ENCODE measurements at regions not wholly inside any gene's neighbourhood (a gene's known extent, or its start where the extent isn't known, plus 50 kb on each side); places are given as distances from the start of the nearest gene placed in this dataset.

DNA sequence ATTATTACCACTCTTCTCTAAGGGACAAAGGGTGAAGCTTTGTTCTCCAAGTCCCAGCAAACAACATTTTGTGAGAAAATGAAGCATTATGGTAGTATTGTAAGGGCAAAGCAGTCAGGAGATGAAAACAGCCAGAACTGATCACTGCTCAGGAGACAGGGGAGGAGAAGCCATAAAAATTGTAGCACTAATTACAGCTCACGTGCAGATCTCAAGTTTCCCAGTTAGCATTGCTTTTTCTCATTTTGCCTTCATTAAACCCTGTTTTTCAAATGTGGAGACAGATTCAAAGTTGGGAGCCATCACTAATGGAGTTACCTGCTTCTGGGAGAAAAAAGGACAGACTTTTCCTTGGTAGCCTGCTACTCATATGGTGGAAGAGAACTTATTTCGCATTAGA is 210.9 kb upstream of the PDE10A start:
- DNase-seq (ENCODE audit: low read depth), result no peak

DNA sequence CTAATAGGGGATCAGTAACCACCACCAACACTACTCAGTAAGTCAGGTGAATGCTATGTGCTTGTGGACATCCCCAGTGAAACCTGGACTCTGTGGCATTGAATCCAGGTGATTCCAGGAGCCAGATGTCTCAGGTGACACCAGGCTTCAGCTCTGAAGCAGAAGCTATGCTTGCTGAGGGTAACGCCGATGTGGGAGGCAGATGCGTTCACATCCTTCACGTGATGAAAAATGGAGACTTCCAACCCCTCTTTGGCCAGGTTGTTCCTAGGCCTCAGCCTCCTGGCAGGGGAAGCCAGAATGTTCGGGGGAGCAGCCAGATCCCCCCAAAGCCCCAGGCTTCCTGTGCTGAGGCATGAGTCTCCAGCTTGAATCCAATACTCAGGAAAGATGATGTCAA is 209.8 kb upstream of the PDE10A start:
- no peak for DNase-seq (ENCODE audit: low read depth)

DNA sequence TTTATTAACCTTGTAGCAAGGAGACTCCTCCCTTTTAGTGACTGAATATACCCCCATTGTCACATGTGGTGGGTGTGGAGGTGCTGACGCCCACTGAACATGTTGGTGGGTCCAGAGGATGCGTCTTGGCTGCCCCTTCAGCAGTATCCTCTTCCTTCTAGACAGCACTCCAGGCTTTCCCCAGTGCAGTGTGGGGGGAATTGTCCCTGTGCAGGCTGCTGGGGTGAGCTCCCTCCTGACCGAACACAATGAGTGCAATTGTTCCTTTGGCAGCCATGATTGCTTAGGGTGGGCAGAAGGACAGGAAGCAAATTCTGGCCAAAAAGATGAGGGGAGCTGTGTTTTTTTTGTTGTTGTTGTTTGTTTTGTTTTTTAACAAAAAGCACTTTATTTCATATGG is 209.3 kb upstream of the PDE10A start:
- no peak for DNase-seq (ENCODE audit: low read depth)

DNA sequence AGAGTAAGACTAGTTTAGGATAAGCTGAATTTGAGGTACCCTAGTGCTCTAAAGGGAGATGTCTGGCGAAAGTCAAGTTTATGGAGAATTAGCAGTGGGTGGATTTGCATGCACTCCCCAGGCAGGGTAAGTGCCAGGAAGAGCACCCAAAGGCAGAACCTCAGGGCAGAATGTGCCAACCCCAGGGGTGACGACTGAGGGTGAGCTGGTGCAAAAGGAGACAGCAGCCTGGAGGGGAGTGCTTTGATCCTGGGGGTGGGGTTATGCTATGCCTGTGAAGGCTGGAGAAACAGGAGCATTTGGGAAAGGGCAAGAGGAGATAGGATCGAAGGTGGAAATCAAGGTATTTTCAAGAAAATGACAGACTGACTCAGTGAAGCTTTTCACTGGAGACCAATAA is 208.5 kb upstream of the PDE10A start:
- no peak for DNase-seq (ENCODE audit: low read depth)

DNA sequence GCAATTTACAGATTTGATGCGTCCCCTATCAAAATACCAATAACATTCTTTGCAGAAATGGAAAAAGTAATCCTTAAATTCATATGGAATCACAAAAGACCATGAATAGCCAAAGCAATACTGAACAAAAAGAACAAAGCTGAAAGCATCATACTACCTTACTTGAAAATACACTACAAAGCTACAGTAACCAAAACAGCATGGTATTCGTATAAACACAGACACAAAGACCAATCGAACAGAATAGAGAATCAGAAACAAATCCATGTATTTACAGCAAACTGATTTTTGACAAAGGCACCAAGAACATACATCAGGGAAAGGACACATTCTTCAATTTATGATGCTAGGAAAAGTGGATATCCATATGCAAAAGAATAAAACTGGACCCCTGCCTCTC is 206.5 kb upstream of the PDE10A start:
- DNase-seq (ENCODE audit: low read depth), result no peak

DNA sequence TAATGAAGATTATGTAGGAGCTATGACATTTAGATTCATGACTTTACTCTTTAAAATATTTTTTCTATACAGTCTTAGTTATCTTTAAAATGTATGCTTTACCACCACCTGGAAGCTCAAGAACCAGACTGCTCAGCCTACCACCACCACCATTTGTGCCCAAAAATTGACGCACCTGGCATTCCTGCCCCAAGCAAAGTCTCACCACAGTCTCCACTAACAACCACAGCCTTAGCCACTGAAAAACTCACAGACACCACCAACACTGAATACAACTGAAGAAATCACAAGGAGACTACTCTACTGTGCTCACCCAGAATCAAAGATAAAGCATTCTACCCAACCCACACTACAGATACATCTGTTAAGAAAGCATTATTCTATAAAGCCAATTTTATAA is 201.9 kb upstream of the PDE10A start:
- DNase-seq (ENCODE audit: low read depth), result no peak

DNA sequence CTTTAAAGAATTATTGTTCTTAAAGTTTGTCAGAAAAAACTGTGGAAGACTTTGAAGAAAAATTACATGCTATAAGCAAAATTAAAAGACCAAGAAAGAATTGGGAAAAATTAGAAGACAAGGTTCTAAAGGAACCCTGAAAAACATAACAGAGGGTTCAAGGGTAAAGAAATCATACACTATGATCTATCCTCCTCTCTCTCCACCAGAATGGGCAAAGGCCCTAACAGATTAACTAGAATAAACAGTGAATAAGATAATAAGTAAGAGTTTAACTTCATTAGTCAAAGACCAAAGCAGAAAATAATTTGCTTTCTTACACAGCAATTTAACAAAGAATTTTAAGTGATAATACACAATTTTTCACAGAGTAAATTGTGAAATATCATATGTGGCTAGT is 201.2 kb upstream of the PDE10A start:
- DNase-seq (ENCODE audit: low read depth), result no peak

DNA sequence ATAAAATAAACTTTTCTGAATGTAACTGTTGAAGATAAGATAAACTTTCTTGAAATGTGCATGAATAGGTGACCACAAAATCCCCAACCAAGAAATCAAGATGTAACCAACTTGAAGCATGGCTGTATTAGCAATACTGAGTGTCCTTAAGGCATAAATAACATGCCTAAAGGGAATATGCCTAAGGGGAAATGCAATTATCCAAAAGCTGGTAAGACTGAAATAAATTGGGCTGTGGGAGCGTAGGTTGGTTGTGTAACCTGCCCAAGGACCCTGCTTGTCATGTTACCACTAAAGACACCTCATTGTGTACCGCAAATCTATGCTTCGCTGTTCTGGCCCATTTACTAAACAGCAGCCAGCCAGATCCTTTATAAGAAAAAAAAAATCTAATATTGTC is 200.8 kb upstream of the PDE10A start:
- no peak for DNase-seq (ENCODE audit: low read depth)

DNA sequence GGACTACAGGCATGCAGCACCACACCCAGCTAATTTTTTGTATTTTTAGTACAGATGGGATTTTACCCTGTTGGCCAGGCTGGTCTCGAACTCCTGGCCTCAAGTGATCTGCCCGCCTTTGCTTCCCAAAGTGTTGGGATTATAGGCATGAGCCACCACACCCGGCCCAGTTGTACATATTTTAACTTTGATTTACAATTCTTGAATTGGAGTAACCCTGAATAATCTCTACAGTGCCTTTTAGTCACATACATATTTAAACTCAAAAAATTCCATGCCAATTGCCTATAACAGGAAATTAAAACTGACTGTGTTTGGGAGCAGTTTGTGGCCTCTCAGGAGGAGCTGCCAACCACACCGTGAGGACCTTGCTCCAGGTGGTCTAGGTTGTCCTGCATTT is 199.8 kb upstream of the PDE10A start:
- DNase-seq (ENCODE audit: low read depth), result no peak

DNA sequence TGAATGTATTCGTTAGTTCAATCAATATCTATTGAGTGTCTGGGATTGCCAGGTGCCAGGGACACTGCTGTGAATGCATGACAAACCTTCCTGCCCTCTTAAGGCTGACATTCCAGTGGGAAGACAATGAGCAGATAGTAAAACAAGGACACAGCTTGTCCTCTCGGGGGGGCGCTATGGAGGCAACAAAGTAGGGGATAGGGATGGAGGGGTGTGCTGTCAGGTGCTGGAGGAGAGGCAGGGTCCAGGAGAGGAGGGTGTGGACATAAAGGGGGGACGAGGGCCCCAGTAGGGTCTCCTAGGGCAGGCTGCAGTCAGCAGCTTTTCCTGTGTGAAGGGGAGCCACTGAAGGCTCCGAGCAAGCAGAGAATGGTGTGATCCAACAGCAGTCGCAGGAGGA is 198.2 kb upstream of the PDE10A start:
- DNase-seq (ENCODE audit: low read depth), result no peak

DNA sequence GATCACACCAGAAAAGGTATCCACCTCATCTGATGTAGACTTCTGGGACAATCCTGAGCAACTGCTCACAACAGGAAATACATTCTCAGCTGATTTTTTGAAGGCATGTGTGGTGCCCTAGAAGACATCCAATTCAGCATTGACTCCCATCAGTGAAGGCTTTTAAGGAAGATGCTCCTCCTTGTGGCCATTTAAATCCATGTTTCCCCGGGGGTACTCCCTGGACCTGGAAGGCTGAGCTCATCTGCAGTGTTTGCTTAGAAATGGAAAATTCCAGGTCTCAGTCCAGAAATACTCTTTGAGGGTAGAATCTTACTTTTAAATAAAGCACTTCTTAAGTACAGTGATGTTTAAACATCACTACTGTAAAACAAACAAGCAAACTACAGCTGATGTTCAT is 195.5 kb upstream of the PDE10A start:
- no peak for DNase-seq (ENCODE audit: low read depth)

DNA sequence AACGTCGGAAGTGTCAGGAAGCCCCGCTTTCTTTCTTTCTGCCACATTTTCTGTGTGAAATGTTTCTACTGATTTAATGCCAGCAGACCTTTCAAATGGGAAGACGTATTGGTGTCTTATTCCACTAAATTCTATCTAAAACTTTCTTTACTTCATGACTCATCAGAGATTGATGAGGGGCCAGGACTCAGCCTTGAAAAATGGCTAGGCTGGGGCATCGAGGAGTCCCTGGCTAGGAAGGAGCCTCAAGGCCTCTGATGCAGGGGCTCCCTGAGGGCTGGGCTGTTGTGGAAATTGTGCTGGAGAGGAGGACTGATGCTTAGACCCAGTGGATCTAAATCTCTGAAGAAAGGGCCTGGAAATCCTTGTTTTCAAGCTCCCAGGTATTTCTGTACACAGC is 192.8 kb upstream of the PDE10A start:
- DNase-seq (ENCODE audit: low read depth), result no peak

DNA sequence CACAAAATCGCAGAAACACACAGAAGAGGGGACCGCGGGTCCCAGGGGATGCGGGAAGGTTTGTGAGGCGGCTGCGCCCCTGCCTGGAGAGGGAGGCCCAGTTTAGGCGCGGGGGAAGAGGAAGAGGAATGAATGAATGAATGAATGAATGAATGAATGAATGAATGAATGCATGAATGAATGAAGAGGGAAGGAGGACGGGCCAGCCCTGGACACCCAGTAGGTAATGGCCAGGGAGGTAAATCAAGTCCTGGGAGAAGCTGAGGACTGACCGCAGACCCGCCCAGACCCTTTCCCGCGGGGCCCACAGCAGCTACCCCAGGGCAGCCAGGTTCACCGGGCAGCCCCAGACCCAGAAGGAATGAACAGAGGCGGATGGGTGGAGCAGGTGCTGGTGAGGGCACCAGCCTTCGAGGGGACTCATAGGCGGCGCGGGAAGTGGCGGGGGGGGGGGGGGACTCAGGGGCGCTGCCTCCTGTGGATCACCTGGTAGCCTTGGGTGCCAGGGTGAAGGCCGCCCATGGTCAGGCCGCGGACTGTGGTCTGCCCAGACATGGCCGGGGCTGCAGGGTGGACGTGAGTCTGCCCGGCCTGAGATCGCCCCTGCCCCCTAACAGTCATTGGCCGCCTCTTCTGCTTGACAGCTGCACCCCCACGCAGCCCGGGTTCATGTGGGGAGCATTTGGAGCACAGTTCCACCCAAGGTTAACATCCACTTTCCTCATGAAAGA is 192.0 kb upstream of the PDE10A start:
- DNase-seq (ENCODE audit: low read depth), result no peak

DNA sequence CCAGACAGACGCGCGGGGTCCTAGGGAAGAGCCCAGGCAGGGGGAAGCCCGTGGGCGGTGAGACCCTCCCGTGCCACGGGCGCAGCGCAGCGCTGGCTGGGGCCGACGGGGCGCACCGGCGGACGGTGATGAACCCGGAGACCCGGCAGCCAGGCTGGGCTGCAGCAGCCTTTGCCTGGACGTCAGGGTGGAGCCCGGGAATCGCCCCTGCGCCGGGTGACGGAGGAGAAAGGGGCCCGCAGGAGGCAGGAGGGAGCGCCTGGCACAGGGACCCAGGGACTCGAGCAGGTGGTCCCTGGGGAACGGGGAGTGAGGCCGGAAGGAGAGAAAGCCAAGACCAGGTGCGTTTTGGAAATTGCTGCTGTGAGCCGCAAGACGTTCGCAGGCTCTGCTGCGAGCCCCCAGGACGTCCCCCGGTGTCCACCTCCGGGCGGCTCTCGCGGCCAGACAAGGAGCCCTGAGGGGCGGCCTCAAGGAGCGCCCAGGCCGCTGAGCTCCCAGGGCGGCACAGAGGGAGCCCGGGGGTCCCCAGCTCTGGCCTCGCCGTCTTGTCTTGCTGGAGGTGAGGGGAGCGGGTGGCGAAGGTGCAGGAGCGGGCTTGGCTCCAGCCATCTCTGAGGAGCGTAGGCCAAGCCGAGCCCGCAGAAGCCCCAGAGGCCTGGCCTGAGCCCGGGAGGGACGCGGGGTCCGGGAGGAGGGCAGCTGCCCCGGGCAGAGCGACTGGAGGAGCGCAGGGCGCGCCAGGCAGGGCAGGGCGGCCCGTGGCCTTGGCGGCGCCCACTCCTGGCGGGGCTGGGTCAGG is 191.2 kb upstream of the PDE10A start:
- DNase-seq (ENCODE audit: low read depth), result no peak

DNA sequence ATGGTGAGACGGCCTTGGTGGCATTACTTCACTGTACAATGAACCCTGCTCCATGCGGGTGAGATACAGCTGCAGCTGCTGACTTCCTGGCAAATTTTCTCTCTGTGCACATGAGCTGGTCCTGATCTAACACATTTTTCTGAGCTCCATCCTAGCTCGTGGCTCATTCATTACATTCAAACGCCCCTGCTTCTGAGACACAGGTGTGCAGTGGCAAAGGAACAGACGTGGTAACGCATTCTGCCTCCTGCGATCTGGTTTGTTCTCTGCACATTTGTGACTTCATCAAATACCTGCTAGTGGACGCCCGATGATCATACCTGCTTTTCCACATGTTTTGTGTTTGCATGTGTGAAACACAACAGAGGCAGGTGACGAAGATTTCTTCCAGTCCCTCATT is 189.6 kb upstream of the PDE10A start:
- DNase-seq (ENCODE audit: low read depth), result no peak

DNA sequence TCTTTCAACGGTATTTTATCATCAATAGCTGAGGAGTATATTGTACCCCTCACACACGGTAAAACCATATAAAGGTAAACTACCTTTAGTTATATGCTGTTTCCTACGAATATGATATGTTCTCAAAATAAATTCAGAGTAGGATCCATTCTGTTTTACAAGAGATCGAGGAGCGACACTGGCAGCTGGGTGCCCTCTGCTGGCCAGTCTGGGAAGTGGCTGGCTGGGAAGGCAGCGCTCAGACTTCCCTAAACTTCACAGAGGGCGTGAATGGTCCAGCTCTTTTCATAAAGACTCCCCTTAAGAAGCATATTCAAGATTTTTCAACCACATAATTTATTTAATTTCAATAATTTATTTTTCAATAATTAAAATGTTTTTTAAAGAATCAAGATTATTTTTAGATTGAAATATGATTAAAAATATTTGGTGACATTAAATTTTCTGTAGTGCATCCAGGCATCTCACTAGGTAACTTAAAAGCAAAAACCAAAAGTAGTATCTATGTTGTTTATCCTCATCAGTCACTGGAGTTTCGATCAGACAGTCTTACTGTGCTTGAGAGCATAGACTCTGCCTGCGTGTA is 187.5 kb upstream of the PDE10A start:
- peak; percentile 34 for DNase-seq (ENCODE audit: low read depth)

DNA sequence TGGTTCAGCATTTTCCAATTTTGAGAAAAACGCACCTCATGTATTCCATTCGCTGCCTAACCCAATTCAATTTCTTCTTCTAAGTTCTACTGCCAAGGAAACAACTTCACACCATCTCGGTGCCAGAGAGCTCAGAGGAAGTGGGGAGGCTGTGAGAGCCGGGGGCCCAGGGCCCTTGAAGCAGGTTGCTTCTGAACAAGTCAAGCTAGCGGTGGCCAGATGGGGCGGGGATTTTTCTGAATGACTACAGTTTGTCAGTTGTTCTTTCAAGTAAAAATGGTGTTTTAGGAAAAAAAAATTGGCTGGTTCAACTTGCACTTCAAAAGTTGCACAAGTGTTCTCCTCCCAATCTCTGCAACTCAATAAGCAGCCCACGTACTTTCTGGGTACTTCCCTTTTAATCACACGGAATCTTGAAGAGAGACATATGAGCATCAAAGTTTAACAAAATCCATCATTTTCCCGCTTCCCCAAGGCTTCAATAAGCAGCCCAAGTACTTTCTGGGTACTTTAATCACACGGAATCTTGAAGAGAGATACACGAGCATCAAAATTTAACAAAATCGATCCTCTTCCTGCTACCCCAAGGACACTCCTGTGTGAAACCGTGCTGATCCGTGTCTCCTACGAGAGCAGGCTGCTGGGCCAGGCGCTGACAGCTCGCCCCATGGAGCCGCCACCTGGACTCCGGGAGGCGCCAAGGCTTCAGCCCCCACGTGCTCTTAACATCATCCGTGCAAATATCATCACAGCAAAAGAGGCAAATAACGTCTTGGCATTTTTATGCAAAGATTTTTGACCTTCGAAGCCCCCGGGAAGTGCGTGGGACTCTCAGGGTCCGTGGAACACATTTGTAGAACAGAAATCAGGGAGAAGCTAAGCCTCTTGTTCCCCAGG is 186.7 kb upstream of the PDE10A start:
- DNase-seq (ENCODE audit: low read depth), result no peak

DNA sequence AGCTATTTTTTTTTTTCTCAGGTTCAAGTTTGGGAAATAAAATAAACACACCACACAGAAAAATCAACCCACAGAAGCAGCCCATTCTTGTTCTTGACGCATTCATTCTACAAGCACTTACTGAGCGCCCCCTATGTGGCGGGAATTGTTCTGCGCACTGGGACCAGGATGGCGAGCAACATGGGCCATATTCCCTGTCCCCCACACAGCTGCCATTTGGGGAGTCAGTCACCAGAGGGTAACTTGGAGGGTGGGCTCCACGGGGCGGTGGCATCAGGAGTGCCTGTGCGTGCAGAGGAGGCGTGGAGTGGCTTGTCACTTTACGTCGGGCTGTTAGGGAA is 185.0 kb upstream of the PDE10A start:
- no peak for DNase-seq (ENCODE audit: low read depth)

DNA sequence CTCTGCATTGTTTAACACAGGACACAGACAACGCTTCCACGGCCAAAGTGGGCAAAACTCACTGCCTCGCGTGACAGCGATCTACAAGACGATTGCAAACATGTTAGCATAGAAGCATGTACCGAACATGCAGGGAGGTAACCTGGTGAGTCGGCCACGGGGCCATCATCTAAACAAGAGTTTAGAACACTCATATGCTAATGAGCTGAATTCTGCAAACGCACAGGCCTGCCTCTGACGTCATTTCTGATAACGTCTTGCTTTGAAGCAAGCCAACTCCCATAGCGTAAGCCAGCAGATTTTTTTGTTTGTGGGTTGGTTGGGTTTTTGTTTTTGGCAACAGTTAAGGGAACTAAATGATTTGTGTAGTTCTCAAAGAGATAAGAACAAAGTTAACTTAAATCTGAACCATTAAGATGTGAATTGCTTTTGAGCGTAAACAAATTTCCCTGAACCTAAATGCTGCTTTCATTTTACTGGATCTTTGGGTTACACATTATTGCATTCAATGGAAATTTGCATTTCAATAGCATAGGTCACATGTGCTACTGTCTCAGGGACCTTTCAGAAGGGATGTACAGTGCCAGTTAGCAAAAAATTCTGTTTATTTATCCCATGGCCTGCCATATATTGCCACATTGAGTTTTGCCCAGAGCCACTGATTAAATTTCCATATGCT is 184.5 kb upstream of the PDE10A start:
- DNase-seq (ENCODE audit: low read depth), result no peak

DNA sequence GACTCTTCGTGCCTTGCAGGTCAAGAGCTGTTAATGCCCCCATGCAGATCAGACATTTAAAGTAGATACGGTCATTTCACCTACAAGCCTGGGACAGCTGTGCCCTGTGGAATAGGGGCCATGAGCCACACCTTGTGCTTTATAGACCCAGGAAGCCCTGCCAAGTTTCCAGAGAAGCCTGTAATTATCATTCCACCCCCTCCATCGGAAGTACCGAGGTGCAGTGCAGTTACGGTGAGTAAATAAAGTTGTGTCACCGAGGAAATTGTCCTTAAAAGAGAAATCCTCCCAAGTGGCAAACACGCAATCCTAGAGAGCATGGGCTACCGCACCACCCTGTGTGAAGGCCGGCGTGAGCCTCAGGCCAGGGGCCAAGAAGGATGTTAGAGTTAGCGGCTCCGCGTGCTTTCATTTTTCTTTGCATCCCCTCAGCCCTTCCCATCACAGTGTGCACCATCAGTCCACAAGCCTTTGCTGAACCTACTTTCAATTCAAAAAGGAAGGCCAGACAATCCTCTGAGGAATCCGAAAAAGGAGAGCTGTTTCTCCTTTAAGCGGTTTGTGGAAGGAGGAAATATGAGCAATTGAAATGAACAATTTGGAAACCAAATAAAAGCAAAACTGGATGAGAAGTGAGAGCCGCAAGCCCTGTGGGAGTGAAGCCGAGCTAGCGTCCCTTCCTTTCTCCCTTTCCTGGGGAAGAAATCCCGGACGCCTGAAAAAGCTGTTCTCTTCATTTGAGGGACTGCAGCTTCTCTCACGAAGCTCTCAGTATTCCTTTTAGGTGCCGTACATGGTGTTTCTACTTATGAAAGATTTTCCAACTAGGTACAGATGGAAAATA is 183.3 kb upstream of the PDE10A start:
- DNase-seq (ENCODE audit: low read depth), result no peak

DNA sequence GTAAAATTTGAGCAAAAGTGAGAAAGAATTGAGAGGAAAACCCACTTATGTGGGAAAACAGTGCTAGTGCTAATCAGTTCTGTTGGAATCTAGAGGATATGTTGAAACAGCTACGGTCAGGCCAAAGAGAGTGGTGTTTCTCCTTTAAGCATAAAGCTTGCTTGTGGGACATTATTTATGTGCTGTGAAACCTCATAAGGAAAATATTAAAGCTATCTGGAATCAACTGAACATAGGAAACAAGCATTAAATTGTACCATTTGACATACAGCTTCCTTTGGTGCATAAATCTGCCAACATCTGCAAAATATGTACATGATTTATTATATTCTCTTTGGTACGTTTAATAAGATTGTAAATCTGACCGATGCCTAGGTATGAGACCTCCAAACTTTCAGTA is 182.5 kb upstream of the PDE10A start:
- no peak for DNase-seq (ENCODE audit: low read depth)
